Osteoblast (primary cell): ENCODE measurements at regions not wholly inside any gene's neighbourhood (a gene's known extent, or its start where the extent isn't known, plus 50 kb on each side); places are given as distances from the start of the nearest gene placed in this dataset.

ENCODE experiments used
- DNase-seq: peaks from one replicate; pipeline ENCODE4 v3.0.0; 2011; ENCODE audit warnings: low spot score, mixed read lengths; ENCODE audit not compliant: insufficient read length; ENCODE audit errors: missing footprints
- H2AFZ ChIP-seq: 2 replicates; pipeline ENCODE4 v1.6.0; 2011; ENCODE audit warnings: mild to moderate bottlenecking, low read length
- H3K27ac ChIP-seq: 2 replicates; pipeline ENCODE4 v1.5.1; 2011; ENCODE audit warnings: mild to moderate bottlenecking, low read depth, low read length, moderate library complexity
- H3K27me3 ChIP-seq: 2 replicates; pipeline ENCODE4 v1.6.0; 2012; ENCODE audit warnings: mild to moderate bottlenecking, control low read depth, inconsistent platforms, low read length, moderate library complexity; ENCODE audit not compliant: insufficient read depth
- H3K36me3 ChIP-seq: 2 replicates; pipeline ENCODE4 v1.5.1; 2011; ENCODE audit warnings: mild to moderate bottlenecking, low read length, control low read depth, moderate library complexity; ENCODE audit not compliant: insufficient read depth
- H3K4me1 ChIP-seq: 2 replicates; pipeline ENCODE4 v1.5.1; 2011; ENCODE audit warnings: mild to moderate bottlenecking, low read length, control low read depth, moderate library complexity; ENCODE audit not compliant: insufficient read depth
- H3K4me2 ChIP-seq: 2 replicates; pipeline ENCODE4 v1.6.0; 2011; ENCODE audit warnings: mild to moderate bottlenecking, low read length; ENCODE audit not compliant: insufficient read depth
- H3K4me3 ChIP-seq: fragments of 200-600 bp; sonication (generic); 3 replicates; pipeline ENCODE4 v1.5.1; 2012; ENCODE audit warnings: mild to moderate bottlenecking, low read length, inconsistent platforms; ENCODE audit not compliant: insufficient read depth
- H3K79me2 ChIP-seq: 2 replicates; pipeline ENCODE4 v1.6.0; 2012; ENCODE audit warnings: mild to moderate bottlenecking, low read length, control low read depth, inconsistent platforms; ENCODE audit not compliant: insufficient read depth
- H3K9me3 ChIP-seq: 2 replicates; pipeline ENCODE4 v1.5.1; 2011; ENCODE audit warnings: low read depth, low read length, control low read depth
- H4K20me1 ChIP-seq: 2 replicates; pipeline ENCODE4 v1.6.0; 2012; ENCODE audit warnings: mild to moderate bottlenecking, low read length, control low read depth; ENCODE audit not compliant: insufficient read depth
- TF ChIP-seq, protein P1 (sequence below): IDR thresholded peaks from 2 replicates; pipeline ENCODE4 v1.5.1; 2011; ENCODE audit warnings: mild to moderate bottlenecking, low read depth, low read length, moderate library complexity; ENCODE audit errors: extremely low read depth

DNA sequence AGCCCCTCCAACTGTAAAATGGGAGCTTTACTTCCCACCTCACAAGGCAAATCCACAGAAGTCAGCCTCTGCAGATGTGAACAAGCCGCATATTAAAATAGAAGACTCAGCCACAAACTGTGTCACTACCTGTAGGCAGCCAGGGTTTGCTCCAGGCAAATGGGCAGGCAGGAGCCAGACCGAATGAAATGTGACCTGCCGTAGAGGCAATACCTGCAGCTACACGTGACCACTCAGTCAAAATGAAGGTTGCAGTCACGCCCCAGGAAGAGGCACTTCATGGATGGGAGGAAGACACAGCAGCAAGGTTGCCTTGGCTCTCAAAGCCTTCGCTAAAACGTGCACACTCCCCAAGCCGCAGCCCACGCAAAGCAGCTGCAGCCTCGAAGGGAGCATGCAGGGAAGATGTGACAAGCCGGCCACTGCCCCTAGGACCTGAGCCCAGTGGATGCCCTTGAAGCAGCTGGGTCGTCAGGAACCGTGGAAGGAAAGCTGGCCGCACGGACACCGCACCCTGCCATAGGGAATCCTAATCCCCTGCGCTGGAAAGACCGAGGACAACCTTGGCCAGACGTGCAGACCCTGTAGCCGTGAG, 53.1 kb downstream of the SHANK2 start:
- Histone ChIP-seq H3K27me3 (no peaks in the 10 kb centered on the region), H3K9me3 (no peaks in the 10 kb centered on the region), H4K20me1 (no peaks in the 10 kb centered on the region), H3K36me3 (no peaks in the 10 kb centered on the region), H2AFZ (no peak overlapping the region), H3K4me3 (no peak overlapping the region), H3K4me2 (no peak overlapping the region), H3K79me2 (no peaks in the 10 kb centered on the region), H3K4me1 (no peaks in the 10 kb centered on the region), H3K27ac (no peak overlapping the region)
- TF ChIP-seq, protein P1, sequence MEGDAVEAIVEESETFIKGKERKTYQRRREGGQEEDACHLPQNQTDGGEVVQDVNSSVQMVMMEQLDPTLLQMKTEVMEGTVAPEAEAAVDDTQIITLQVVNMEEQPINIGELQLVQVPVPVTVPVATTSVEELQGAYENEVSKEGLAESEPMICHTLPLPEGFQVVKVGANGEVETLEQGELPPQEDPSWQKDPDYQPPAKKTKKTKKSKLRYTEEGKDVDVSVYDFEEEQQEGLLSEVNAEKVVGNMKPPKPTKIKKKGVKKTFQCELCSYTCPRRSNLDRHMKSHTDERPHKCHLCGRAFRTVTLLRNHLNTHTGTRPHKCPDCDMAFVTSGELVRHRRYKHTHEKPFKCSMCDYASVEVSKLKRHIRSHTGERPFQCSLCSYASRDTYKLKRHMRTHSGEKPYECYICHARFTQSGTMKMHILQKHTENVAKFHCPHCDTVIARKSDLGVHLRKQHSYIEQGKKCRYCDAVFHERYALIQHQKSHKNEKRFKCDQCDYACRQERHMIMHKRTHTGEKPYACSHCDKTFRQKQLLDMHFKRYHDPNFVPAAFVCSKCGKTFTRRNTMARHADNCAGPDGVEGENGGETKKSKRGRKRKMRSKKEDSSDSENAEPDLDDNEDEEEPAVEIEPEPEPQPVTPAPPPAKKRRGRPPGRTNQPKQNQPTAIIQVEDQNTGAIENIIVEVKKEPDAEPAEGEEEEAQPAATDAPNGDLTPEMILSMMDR = no peak
- DNase-seq = peak; percentile 58

GRCh38 chr11:71198823-71199165, 53.6 kb downstream of the SHANK2 start:
- Histone ChIP-seq H3K9me3 (no peaks in the 10 kb centered on the region), H3K27me3 (no peaks in the 10 kb centered on the region), H3K4me1 (no peaks in the 10 kb centered on the region), H3K4me3 (no peak overlapping the region), H3K79me2 (no peaks in the 10 kb centered on the region), H3K27ac (no peak overlapping the region), H2AFZ (no peak overlapping the region), H3K36me3 (no peaks in the 10 kb centered on the region), H3K4me2 (no peak overlapping the region), H4K20me1 (no peaks in the 10 kb centered on the region)
- TF ChIP-seq, protein P1 = no peak
- DNase-seq = no peak

GRCh38 chr11:71198141-71198822, 54.1 kb downstream of the SHANK2 start:
- Histone ChIP-seq H3K9me3 (no peaks in the 10 kb centered on the region), H4K20me1 (no peaks in the 10 kb centered on the region), H3K27me3 (no peaks in the 10 kb centered on the region), H2AFZ (no peak overlapping the region), H3K4me2 (no peak overlapping the region), H3K4me3 (no peak overlapping the region), H3K36me3 (no peaks in the 10 kb centered on the region), H3K79me2 (no peaks in the 10 kb centered on the region), H3K4me1 (no peaks in the 10 kb centered on the region), H3K27ac (no peak overlapping the region)
- peak; percentile 68 for DNase-seq
- TF ChIP-seq, protein P1 = no peak

GRCh38 chr11:71197096-71197495, 55.3 kb downstream of the SHANK2 start:
- TF ChIP-seq, protein P1 = no peak
- Histone ChIP-seq H3K27me3 (no peaks in the 10 kb centered on the region), H3K4me3 (no peak overlapping the region), H2AFZ (no peak overlapping the region), H3K36me3 (no peaks in the 10 kb centered on the region), H3K9me3 (no peaks in the 10 kb centered on the region), H4K20me1 (no peaks in the 10 kb centered on the region), H3K27ac (no peak overlapping the region), H3K4me1 (no peaks in the 10 kb centered on the region), H3K79me2 (no peaks in the 10 kb centered on the region), H3K4me2 (no peak overlapping the region)
- DNase-seq = no peak
